HepG2 (cell line): ENCODE measurements at regions not wholly inside any gene's neighbourhood (a gene's known extent, or its start where the extent isn't known, plus 50 kb on each side); places are given as distances from the start of the nearest gene placed in this dataset.
A peak's percentile ranks its signal among the peaks of the same experiment; 100 is the strongest.

Experiments
- ATAC-seq: fragments of 200-7000 bp; cut with Tn5 transposase; 3 replicates; pipeline ENCODE4 v1.9.1; 2020; ENCODE audit warnings: mild to moderate bottlenecking, moderate library complexity
- BruUV-seq: library from RNA; stranded (reverse); fragments of 400-500 nt; replicated peaks from 2 replicates; lab custom pipeline; 2021; lab: Mats Ljungman, UMichigan
- CTCF ChIA-PET: fragments of 300-600 bp; formaldehyde crosslinking; extraction: SDS; loops from one replicate; lab custom pipeline; 2021; ENCODE audit warnings: low total read pairs, inconsistent platforms, low intra/inter-chr PET ratio; lab: Yijun Ruan, JAX
- POLR2A ChIA-PET: fragments of 350-600 bp; sonication (Branson Sonifier 250); formaldehyde crosslinking; loops from one replicate; lab custom pipeline; 2020; ENCODE audit warnings: antibody characterized with exemption, inconsistent platforms; lab: Yijun Ruan, JAX
- DNase-seq: peaks from one replicate; pipeline ENCODE4 v3.0.0-alpha.2; 2015; ENCODE audit warnings: low spot score
- FAIRE-seq: peaks from 3 replicates; lab custom pipeline; 2011; peaks lifted over from hg19 to GRCh38; lab: Jason Lieb, UNC
- H2AFZ ChIP-seq: one replicate; pipeline ENCODE4 v1.6.1; 2011; ENCODE audit warnings: low read length, inconsistent platforms
- H3K27ac ChIP-seq: fragments of 300-600 bp; 3 replicates; pipeline ENCODE4 v1.8.0; 2011; ENCODE audit warnings: mixed run types, mild to moderate bottlenecking, mixed read lengths, low read length, inconsistent platforms; ENCODE audit not compliant: insufficient read depth; ENCODE audit errors: extremely low read length
- H3K27me3 ChIP-seq, 2 experiments: fragments of 200-600 bp in 1 of 2; 2 replicates in 1 of 2; 3 replicates in 1 of 2; pipeline versions ENCODE4 v1.6.0 to v1.8.0; 2011; ENCODE audit warnings: low read length in 2 of 2, mild to moderate bottlenecking in 2 of 2, moderate library complexity in 2 of 2, inconsistent platforms in 1 of 2; ENCODE audit not compliant: insufficient read depth in 2 of 2, control insufficient read depth in 1 of 2
- H3K36me3 ChIP-seq, 2 experiments: fragments of 200-600 bp in 1 of 2; replicated peaks in 1 of 2; 2 replicates in 1 of 2; 3 replicates in 1 of 2; pipeline versions ENCODE4 v1.5.1 to v1.8.0; 2011; ENCODE audit warnings: low read length in 2 of 2, inconsistent platforms in 1 of 2; ENCODE audit not compliant: insufficient read depth in 2 of 2, control insufficient read depth in 1 of 2
- H3K4me1 ChIP-seq: 2 replicates; pipeline ENCODE4 v1.5.1; 2012; ENCODE audit warnings: low read length, inconsistent platforms; ENCODE audit not compliant: insufficient read depth
- H3K4me2 ChIP-seq: 2 replicates; pipeline ENCODE4 v1.6.0; 2011; ENCODE audit warnings: low read depth, low read length, inconsistent platforms
- H3K4me3 ChIP-seq, 3 experiments: fragments of 200-600 bp in 1 of 3; sonication (generic), shearing (Covaris generic) in 1 of 3; replicated peaks in 1 of 3; 2 replicates each; pipeline ENCODE4 v1.5.1; 2011 to 2016; ENCODE audit warnings: low read length in 3 of 3, inconsistent platforms in 2 of 3, low read depth in 2 of 3, mild to moderate bottlenecking in 2 of 3, control low read depth in 1 of 3, mixed read lengths in 1 of 3; ENCODE audit not compliant: insufficient read depth in 1 of 3
- H3K79me2 ChIP-seq: one replicate; pipeline ENCODE4 v1.6.1; 2011; ENCODE audit warnings: low read length, inconsistent platforms; ENCODE audit not compliant: insufficient read depth
- H3K9ac ChIP-seq: 2 replicates; pipeline ENCODE4 v1.6.0; 2011; ENCODE audit warnings: mild to moderate bottlenecking, low read depth, low read length, inconsistent platforms; ENCODE audit not compliant: insufficient read depth
- H3K9me3 ChIP-seq: 2 replicates; pipeline ENCODE4 v1.5.1; 2012; ENCODE audit warnings: mild to moderate bottlenecking, low read length
- H4K20me1 ChIP-seq: 2 replicates; pipeline ENCODE4 v1.6.0; 2011; ENCODE audit warnings: inconsistent platforms, mild to moderate bottlenecking, low read length, moderate library complexity; ENCODE audit not compliant: insufficient read depth
- ATAD3A ChIP-seq: sonication (generic); formaldehyde crosslinking; IDR thresholded peaks from 2 replicates; pipeline ENCODE4 v1.4.0; 2020; ENCODE audit warnings: missing genetic modification reagents
- ELF3 ChIP-seq: IDR thresholded peaks from 2 replicates; pipeline ENCODE4 v1.6.1; 2016; ENCODE audit warnings: missing genetic modification reagents, missing compliant biosample characterization
- HIVEP1 ChIP-seq: sonication (generic); formaldehyde crosslinking; IDR thresholded peaks from 2 replicates; pipeline ENCODE4 v1.4.0; 2020; ENCODE audit warnings: mild to moderate bottlenecking, missing genetic modification reagents
- KLF13 ChIP-seq: sonication (generic); formaldehyde crosslinking; IDR thresholded peaks from 2 replicates; pipeline ENCODE4 v1.4.0; 2020; ENCODE audit warnings: mild to moderate bottlenecking, missing genetic modification reagents
- NFE2 ChIP-seq: sonication (generic); formaldehyde crosslinking; IDR thresholded peaks from 2 replicates; pipeline ENCODE4 v1.4.0; 2020; ENCODE audit warnings: missing genetic modification reagents
- POGZ ChIP-seq: sonication (generic); formaldehyde crosslinking; IDR thresholded peaks from 2 replicates; pipeline ENCODE4 v1.4.0; 2020; ENCODE audit warnings: mild to moderate bottlenecking, missing genetic modification reagents
- SRSF4 ChIP-seq: fragments of 200-400 bp; formaldehyde crosslinking; IDR thresholded peaks from one replicate; pipeline ENCODE4 v1.6.1; 2018; ENCODE audit warnings: mild to moderate bottlenecking, low read depth, low read length, moderate library complexity; ENCODE audit not compliant: poor library complexity, severe bottlenecking
- TBP ChIP-seq: sonication (generic); formaldehyde crosslinking; IDR thresholded peaks from 2 replicates; pipeline ENCODE4 v1.5.0; 2020; ENCODE audit warnings: missing genetic modification reagents
- ZFX ChIP-seq: sonication (generic); formaldehyde crosslinking; IDR thresholded peaks from 2 replicates; pipeline ENCODE4 v1.4.0; 2020; ENCODE audit warnings: mild to moderate bottlenecking, low read depth, missing genetic modification reagents, moderate library complexity
- ZNF263 ChIP-seq: sonication (generic); formaldehyde crosslinking; IDR thresholded peaks from 2 replicates; pipeline ENCODE4 v1.4.0; 2020; ENCODE audit warnings: missing genetic modification reagents
- ZNF570 ChIP-seq: sonication (generic); formaldehyde crosslinking; IDR thresholded peaks from 2 replicates; pipeline ENCODE4 v1.4.0; 2020; ENCODE audit warnings: mild to moderate bottlenecking, missing genetic modification reagents, borderline replicate concordance
- ZNF841 ChIP-seq: sonication (generic); formaldehyde crosslinking; IDR thresholded peaks from 2 replicates; pipeline ENCODE4 v1.8.1; 2023; ENCODE audit warnings: missing genetic modification reagents, borderline replicate concordance
- WGBS: methylation state at CpG from one replicate; pipeline ENCODE4 v1.1.6; 2017; ENCODE audit warnings: low lambda C conversion rate; 5-methylcytosine and 5-hydroxymethylcytosine counted together
- in situ Hi-C: cut with HindIII; loops from 2 replicates; pipeline ENCODE4 v1.10.0; 2017; ENCODE audit warnings: low pct_unique_long_range_greater_than_20kb; ENCODE audit not compliant: extremely low pct_ligation_motif_present
- intact Hi-C: fragments of 100-400 bp; cut with micrococcal nuclease; formaldehyde crosslinking; loops from one replicate; pipeline ENCODE4 v1.10.0; 2022; ENCODE audit not compliant: unreplicated experiment
- TF ChIP-seq, protein P1 (sequence below): sonication (generic); formaldehyde crosslinking; IDR thresholded peaks from 2 replicates; pipeline ENCODE4 v1.5.0; 2020; ENCODE audit warnings: mild to moderate bottlenecking, low read depth, missing genetic modification reagents, borderline replicate concordance
- TF ChIP-seq, protein P2 (sequence below): sonication (generic); formaldehyde crosslinking; conservative IDR thresholded peaks from 2 replicates; pipeline ENCODE4 v1.8.0; 2022; ENCODE audit warnings: mild to moderate bottlenecking, moderate library complexity, missing genetic modification reagents
- TF ChIP-seq, protein P3 (sequence below): sonication (generic); formaldehyde crosslinking; IDR thresholded peaks from 2 replicates; pipeline ENCODE4; 2020; ENCODE audit warnings: missing genetic modification reagents, mild to moderate bottlenecking, borderline replicate concordance

DNA sequence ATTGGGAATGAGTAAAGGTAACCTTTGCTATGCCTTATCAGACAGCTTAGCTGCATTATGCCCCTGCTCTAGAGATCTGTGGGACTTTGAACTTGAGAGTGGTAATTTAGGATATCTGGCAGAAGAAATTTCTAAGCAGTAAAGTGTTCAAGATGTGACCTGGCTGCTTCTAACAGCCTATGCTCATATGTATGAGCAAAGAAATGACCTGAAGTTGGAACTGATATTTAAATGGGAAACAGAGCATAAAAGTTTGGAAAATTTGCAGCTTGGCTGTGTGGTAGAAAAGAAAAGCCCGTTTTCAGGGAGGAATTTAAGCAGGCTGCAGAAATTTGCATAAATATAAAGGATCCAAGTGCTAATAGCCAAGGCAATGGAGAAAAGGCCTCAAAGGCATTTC, 90.4 kb downstream of the HHIPL2 start:
- CTCF ChIA-PET: no interaction called here
- Histone ChIP-seq H3K9ac (no peak overlapping the region), H3K79me2 (no peaks in the 10 kb centered on the region), H2AFZ (no peak overlapping the region), H4K20me1 (no peaks in the 10 kb centered on the region), H3K9me3 (peaks cover 17% of the 10 kb centered on the region), H3K27ac (no peak overlapping the region), H3K36me3 (no peaks in the 10 kb centered on the region), H3K4me1 (peaks cover 18% of the 10 kb centered on the region), H3K4me3 (no peak overlapping the region), H3K27me3 (peaks cover 0 to 1% of the 10 kb centered on the region in 2 experiments; a peak in 1 of 5 replicates), H3K4me2 (no peak overlapping the region)
- intact Hi-C loops (loop anchor here (5.0 kb wide), 1 partner anchor 1195 kb away; no protein-coding TSS in a partner anchor), in situ Hi-C loops (loop anchor here (5.0 to 25.0 kb wide), 2 partner anchors 335 to 630 kb away; no protein-coding TSS in a partner anchor)
- TF ChIP-seq HIVEP1 (CRISPR knock-in tag) (no peak), ZNF841 (peak; percentile 98)
- BruUV-seq: no TSS peak
- POLR2A ChIA-PET: no interaction called here
- FAIRE-seq (no peak), DNase-seq (no peak), ATAC-seq (no peak)
- 0% methylated on average over 1 of the region's 1 CpG for WGBS

DNA sequence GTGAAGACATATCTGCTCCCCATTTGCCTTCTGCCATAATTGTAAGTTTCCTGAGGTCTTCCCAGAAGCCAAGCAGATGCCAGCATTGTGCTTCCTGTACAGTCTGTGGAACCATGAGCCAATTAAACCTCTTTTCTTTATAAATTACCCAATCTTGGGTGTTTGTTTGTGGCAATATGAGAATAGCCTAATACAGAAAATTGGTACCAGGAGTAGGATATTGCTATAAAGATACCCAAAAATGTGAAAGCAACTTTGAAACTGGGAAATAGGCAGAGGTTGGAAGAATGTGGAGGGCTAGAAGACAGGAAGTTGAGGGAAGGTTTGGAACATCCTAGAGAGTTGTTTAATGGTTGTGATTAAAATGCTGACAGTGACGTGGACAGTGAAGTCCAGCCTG, 90.8 kb downstream of the HHIPL2 start:
- in situ Hi-C loops (loop anchor here (5.0 to 25.0 kb wide), 2 partner anchors 335 to 630 kb away; no protein-coding TSS in a partner anchor), intact Hi-C loops (loop anchor here (5.0 kb wide), 1 partner anchor 1195 kb away; no protein-coding TSS in a partner anchor)
- ChIA-PET CTCF (no interaction called here), POLR2A (no interaction called here)
- Histone ChIP-seq H3K4me2 (no peak overlapping the region), H3K4me3 (no peak overlapping the region), H3K4me1 (peaks cover 13% of the 10 kb centered on the region), H4K20me1 (no peaks in the 10 kb centered on the region), H3K27ac (no peak overlapping the region), H2AFZ (no peak overlapping the region), H3K36me3 (no peaks in the 10 kb centered on the region), H3K9me3 (peaks cover 17% of the 10 kb centered on the region), H3K79me2 (no peaks in the 10 kb centered on the region), H3K9ac (no peak overlapping the region), H3K27me3 (peaks cover 0 to 1% of the 10 kb centered on the region in 2 experiments; a peak in 1 of 5 replicates)
- ATAC-seq (no peak), FAIRE-seq (no peak), DNase-seq (no peak)
- BruUV-seq: no TSS peak
- WGBS: 0% methylated on average over 1 of the region's 1 CpG
- TF ChIP-seq, protein P1, sequence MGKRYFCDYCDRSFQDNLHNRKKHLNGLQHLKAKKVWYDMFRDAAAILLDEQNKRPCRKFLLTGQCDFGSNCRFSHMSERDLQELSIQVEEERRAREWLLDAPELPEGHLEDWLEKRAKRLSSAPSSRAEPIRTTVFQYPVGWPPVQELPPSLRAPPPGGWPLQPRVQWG (CRISPR knock-in tag): no peak
- TF ChIP-seq ELF3 (no peak), ZFX (CRISPR knock-in tag) (no peak), SRSF4 (no peak), ZNF570 (CRISPR knock-in tag) (no peak), KLF13 (no peak), TBP (CRISPR knock-in tag) (no peak), ZNF263 (CRISPR knock-in tag) (no peak), NFE2 (no peak), POGZ (CRISPR knock-in tag) (no peak), ATAD3A (CRISPR knock-in tag) (no peak)
- TF ChIP-seq, protein P2, sequence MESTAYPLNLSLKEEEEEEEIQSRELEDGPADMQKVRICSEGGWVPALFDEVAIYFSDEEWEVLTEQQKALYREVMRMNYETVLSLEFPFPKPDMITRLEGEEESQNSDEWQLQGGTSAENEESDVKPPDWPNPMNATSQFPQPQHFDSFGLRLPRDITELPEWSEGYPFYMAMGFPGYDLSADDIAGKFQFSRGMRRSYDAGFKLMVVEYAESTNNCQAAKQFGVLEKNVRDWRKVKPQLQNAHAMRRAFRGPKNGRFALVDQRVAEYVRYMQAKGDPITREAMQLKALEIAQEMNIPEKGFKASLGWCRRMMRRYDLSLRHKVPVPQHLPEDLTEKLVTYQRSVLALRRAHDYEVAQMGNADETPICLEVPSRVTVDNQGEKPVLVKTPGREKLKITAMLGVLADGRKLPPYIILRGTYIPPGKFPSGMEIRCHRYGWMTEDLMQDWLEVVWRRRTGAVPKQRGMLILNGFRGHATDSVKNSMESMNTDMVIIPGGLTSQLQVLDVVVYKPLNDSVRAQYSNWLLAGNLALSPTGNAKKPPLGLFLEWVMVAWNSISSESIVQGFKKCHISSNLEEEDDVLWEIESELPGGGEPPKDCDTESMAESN: no peak
- TF ChIP-seq, protein P3, sequence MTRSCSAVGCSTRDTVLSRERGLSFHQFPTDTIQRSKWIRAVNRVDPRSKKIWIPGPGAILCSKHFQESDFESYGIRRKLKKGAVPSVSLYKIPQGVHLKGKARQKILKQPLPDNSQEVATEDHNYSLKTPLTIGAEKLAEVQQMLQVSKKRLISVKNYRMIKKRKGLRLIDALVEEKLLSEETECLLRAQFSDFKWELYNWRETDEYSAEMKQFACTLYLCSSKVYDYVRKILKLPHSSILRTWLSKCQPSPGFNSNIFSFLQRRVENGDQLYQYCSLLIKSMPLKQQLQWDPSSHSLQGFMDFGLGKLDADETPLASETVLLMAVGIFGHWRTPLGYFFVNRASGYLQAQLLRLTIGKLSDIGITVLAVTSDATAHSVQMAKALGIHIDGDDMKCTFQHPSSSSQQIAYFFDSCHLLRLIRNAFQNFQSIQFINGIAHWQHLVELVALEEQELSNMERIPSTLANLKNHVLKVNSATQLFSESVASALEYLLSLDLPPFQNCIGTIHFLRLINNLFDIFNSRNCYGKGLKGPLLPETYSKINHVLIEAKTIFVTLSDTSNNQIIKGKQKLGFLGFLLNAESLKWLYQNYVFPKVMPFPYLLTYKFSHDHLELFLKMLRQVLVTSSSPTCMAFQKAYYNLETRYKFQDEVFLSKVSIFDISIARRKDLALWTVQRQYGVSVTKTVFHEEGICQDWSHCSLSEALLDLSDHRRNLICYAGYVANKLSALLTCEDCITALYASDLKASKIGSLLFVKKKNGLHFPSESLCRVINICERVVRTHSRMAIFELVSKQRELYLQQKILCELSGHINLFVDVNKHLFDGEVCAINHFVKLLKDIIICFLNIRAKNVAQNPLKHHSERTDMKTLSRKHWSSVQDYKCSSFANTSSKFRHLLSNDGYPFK (CRISPR knock-in tag): no peak
